Motor neuron (in vitro differentiated cells): ENCODE measurements at regions not wholly inside any gene's neighbourhood (a gene's known extent, or its start where the extent isn't known, plus 50 kb on each side); places are given as distances from the start of the nearest gene placed in this dataset.
"Not testable (repeated sequence)": the region's sequence is repeated elsewhere in the genome, so short reads cannot be mapped to it uniquely, and the experiment has no call there.

ENCODE experiments used
- ATAC-seq, 8 experiments: fragments of 200-7000 bp; cut with Tn5 transposase; replicated peaks in 6 of 8; 2 replicates each; pipeline ENCODE4 v1.8.0; 2021; ENCODE audit warnings: mild to moderate bottlenecking in 8 of 8, moderate library complexity in 8 of 8
- H3K27ac ChIP-seq, 2 donors: fragments of 250-450 bp; sonication (Bioruptor Pico); 2 replicates each; pipeline ENCODE4 v1.9.0; 2021; ENCODE audit warnings: antibody characterized with exemption in 2 of 2, mild to moderate bottlenecking in 2 of 2, moderate library complexity in 1 of 2
- H3K4me1 ChIP-seq, 2 donors: fragments of 250-450 bp; sonication (Bioruptor Pico); replicated peaks in 1 of 2; 2 replicates each; pipeline ENCODE4 v1.6.1; 2021; ENCODE audit warnings: antibody characterized with exemption in 2 of 2, mild to moderate bottlenecking in 2 of 2, moderate library complexity in 1 of 2
- H3K4me3 ChIP-seq, 5 donors: fragments of 250-450 bp; sonication (Bioruptor Pico); 2 replicates each; pipeline ENCODE4 v1.9.0; 2021; ENCODE audit warnings: antibody characterized with exemption in 5 of 5, mild to moderate bottlenecking in 5 of 5, moderate library complexity in 4 of 5
- WGBS, 10 experiments: fragments of 450-650 bp; shearing (Covaris generic); methylation state at CpG; one replicate each; pipeline ENCODE4 v1.0.0; 2022; 5-methylcytosine and 5-hydroxymethylcytosine counted together
- in situ Hi-C, 9 experiments: fragments of 400-800 bp; cut with MboI; loops; one replicate each; pipeline ENCODE4 v1.15.0; 2021; ENCODE audit warnings: low sequenced_read_pairs in 9 of 9, low pct_unique_long_range_greater_than_20kb in 2 of 9; ENCODE audit not compliant: unreplicated experiment in 9 of 9

DNA sequence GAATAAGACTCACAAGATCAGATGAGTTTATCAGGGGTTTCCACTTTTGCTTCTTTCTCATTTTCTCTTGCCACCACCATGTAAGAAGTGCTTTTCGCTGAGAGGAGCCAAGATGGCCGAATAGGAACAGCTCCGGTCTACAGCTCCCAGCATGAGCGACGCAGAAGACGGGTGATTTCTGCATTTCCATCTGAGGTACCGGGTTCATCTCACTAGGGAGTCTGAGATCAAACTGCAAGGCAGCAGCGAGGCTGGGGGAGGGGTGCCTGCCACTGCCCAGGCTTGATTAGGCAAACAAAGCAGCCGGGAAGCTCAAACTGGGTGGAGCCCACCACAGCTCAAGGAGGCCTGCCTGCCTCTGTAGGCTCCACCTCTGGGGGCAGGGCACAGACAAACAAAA is 285.1 kb downstream of the MATN1 start:
- in situ Hi-C loops, H3K27ac ChIP-seq, H3K4me1 ChIP-seq, H3K4me3 ChIP-seq: not testable (repeated sequence)
- peak in 2 of 8 experiments; percentile 35 to 61 for ATAC-seq
- WGBS, 10 experiments = 0 to 62% (median 53%) methylated on average over 1 to 6 of the region's 9 CpGs; no CpG with 5 or more reads in 7 of the 10 experiments

DNA sequence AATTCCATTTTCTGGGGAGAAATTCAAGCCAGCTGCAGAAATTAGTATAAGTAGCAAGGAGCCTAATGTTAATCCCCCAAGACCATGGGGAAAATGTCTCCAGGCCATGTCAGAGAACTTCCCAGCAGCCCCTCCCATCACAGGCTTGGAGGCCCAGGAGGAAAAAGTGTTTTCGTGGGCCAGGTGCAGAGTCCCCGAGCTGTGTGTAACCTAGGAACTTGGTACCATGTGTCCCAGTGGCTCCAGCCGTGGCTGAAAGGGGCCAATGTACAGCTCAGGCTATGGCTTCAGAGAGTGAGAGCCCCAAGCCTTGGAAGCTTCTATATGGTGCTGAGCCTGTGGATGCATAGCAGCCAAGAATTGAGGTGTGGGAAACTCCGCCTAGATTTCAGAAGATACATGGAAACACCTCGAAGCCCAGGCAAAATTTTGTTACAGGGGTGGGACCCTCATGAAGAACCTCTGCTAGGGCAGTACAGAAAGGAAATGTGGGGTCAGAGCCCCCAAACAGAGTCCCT is 286.3 kb downstream of the MATN1 start:
- no peak overlapping the region for H3K27ac ChIP-seq
- H3K4me1 ChIP-seq = no peaks in the 10 kb centered on the region
- WGBS, 10 experiments = 0 to 80% (median 73%) methylated on average over 1 to 5 of the region's 5 CpGs; no CpG with 5 or more reads in 4 of the 10 experiments
- ATAC-seq = no peak
- in situ Hi-C loops = no loop called here
- no peak overlapping the region for H3K4me3 ChIP-seq

DNA sequence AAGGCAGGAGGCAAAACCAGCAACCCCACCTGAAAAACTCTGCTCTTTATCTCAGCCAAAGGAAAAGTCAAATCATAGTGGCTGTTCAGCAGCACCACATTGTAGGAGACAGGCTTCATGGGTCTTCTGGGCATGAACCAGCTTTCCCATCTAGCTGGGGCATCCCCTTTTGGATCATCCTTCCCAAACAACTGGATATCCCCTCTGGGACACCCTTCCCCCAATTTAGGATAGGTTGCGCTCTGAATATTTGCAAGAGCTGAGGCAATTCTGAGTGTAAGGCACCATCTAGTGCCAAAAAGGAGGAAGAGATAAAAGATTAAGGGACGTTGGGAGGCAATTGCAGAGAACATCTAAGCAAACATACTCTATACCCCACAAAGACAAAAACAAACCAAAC is 295.8 kb downstream of the MATN1 start:
- 0 to 93% (median 67%) methylated on average over 1 to 2 of the region's 2 CpGs; no CpG with 5 or more reads in 1 of the 10 experiments for WGBS, 10 experiments
- Histone ChIP-seq H3K4me1 (no peaks in the 10 kb centered on the region), H3K4me3 (no peak overlapping the region), H3K27ac (no peak overlapping the region)
- in situ Hi-C loops = no loop called here
- no peak for ATAC-seq

DNA sequence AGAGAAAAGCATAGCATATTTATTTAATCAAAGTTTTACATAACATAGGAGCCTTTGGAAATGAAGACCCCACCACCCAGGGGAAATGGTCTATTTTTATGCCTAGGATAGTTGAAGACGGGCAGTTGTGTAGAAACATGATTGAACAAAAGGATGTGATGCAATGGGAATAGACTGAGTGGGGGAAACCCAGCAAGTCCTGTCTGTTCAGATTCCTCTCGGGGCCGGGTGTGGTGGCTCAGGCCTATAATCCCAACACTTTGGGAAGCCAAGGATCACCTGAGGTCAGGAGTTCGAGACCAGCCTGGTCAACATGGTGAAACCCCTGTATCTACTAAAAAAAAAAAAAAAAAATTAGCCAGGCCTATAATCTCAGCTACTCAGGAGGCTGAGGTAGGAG is 298.3 kb downstream of the MATN1 start:
- Histone ChIP-seq H3K4me1 (no peaks in the 10 kb centered on the region), H3K4me3 (no peak overlapping the region), H3K27ac (no peak overlapping the region)
- ATAC-seq = no peak
- WGBS, 10 experiments = 17 to 90% (median 71%) methylated on average over 2 to 4 of the region's 4 CpGs; no CpG with 5 or more reads in 2 of the 10 experiments
- in situ Hi-C loops = no loop called here

DNA sequence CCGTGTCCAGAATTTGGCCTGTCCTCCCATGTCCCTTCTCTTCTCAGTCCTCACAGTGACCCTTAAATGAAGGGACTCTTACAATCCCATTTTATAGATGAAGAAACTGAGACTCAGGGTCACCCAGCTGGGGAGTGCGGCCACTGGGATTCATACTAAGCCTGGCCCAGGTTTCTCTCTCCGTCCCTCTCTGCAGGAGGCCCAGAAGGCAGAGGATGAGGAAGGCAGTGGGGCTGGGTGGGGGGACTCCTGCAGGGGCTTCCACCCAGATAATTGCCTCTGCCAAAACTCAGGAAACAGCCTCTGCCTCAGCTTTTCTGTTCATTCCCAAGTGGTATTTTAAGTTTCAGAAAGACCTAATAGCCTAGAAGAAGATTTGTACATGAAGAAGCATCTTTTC is 299.8 kb downstream of the MATN1 start:
- H3K4me1 ChIP-seq = no peaks in the 10 kb centered on the region
- no peak for ATAC-seq
- in situ Hi-C loops = no loop called here
- H3K27ac ChIP-seq = no peak overlapping the region
- H3K4me3 ChIP-seq = no peak overlapping the region
- WGBS, 10 experiments = 0 to 89% (median 74%) methylated on average over 1 to 3 of the region's 3 CpGs; no CpG with 5 or more reads in 4 of the 10 experiments

DNA sequence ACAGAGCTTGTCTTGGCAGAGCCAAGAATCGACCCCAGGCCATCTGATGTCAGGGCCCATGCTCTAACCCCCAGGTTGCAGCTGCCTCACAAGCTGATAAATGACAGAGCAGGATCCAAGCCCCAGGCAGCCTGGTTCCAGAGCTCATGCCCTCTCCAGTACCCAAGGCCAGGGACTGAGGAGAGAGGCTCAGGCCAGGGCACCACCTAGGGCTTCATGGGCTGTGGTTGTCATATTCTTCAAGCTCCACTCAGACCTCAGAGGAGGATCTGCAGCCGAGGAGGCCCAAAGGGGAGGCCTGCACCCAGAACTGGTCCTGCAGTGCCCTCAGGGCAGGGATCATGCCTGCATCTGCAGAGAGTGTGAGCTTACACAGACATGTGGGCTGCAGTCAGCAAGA is 301.1 kb downstream of the MATN1 start:
- ATAC-seq = no peak
- in situ Hi-C loops = no loop called here
- WGBS, 10 experiments = 0 to 70% (median 51%) methylated on average over 1 to 2 of the region's 2 CpGs; no CpG with 5 or more reads in 4 of the 10 experiments
- Histone ChIP-seq H3K4me3 (no peak overlapping the region), H3K27ac (no peak overlapping the region), H3K4me1 (no peaks in the 10 kb centered on the region)

DNA sequence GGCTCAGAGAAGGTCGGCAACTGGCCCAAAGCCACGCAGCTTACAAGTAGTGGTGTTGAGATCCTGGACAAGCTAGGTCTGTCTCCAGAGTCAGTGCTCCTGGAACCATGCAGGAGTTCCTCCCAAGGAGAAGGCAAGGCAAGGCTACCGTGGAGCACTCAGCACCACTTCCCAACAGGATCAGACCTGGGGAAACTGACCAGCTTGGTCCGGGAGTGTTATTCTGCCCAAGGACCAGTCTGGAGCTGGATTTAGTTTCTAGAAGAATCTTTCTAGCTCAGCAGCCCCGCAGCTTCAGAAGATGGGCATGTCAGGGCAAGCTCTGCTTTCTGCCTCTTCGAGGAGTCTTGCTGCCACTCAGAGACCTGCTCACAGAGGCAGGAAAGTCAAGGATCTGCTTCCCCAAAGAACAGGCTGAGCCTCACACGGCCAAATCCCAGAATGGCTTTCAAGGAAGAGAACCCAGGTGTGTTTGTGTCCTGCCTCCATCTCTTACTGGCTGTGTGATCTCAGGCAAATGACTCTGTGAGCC is 302.8 kb downstream of the MATN1 start:
- in situ Hi-C loops = no loop called here
- no peak overlapping the region for H3K27ac ChIP-seq
- no peaks in the 10 kb centered on the region for H3K4me1 ChIP-seq
- no peak for ATAC-seq
- H3K4me3 ChIP-seq = no peak overlapping the region
- WGBS, 10 experiments = 20 to 93% (median 68%) methylated on average over 2 to 7 of the region's 7 CpGs; no CpG with 5 or more reads in 3 of the 10 experiments

DNA sequence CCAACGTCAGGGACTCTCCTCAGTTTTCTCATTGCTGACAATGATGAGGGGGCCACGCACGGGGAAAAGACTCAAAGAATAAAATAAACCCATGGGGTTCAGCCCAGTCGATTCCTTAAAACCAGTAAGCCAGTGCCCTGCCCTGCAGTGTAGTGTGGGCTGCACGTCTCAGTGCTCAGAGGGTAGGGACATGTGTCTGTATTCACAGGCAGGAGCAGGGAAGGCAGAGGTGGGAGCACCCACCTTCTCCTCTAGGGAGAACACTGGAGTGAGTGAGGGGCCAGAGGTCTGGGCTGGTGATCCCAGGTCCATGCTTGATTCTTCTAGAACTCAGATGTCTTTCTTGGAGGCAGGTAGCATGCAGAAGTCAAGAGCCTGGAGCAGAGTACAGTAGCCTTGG is 303.6 kb downstream of the MATN1 start:
- Histone ChIP-seq H3K4me1 (no peaks in the 10 kb centered on the region), H3K27ac (no peak overlapping the region), H3K4me3 (no peak overlapping the region)
- in situ Hi-C loops = no loop called here
- WGBS, 10 experiments = 0 to 100% (median 89%) methylated on average over 1 to 5 of the region's 5 CpGs; no CpG with 5 or more reads in 3 of the 10 experiments
- no peak for ATAC-seq

DNA sequence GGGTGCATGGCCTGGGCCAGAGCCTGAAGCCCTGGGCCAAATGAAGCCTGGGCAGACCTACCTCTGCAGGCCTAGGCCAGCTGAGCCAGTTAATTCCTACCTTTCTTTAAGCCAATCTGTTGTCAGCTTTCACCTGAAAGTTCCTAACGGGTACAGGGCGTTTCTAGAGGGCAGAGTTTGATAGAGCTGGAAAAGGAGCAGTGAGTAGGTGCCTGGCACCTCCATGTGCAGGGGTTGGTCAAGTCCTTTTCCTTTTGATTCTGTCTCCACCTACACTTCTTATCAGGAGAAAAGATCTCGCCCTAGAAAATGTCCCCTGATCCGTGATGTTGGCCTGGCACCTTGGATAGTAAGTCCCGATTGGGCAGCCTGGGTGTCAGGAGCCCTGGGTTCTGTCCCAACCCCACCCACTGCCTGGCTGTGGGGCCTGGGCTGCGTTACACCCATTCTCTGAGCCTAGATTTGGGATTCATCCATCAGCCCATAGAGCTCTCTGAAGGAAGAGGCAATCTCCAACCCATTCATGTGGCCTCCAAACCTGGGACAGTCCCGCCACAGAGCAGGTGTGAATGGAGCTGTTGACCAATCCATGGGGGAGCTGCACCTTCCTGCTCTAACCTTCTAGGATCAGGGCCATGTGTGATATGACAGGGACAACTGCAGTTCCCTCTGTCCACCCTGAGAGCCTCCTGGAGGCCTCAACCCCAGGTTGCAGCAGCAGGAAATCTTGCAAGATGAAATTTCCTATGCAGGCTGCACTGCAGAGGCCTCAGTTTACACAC is 304.3 kb downstream of the MATN1 start:
- in situ Hi-C loops = no loop called here
- Histone ChIP-seq H3K4me1 (no peaks in the 10 kb centered on the region), H3K4me3 (no peak overlapping the region), H3K27ac (no peak overlapping the region)
- WGBS, 10 experiments = 0 to 100% (median 63%) methylated on average over 1 to 5 of the region's 7 CpGs; no CpG with 5 or more reads in 4 of the 10 experiments
- ATAC-seq = no peak

DNA sequence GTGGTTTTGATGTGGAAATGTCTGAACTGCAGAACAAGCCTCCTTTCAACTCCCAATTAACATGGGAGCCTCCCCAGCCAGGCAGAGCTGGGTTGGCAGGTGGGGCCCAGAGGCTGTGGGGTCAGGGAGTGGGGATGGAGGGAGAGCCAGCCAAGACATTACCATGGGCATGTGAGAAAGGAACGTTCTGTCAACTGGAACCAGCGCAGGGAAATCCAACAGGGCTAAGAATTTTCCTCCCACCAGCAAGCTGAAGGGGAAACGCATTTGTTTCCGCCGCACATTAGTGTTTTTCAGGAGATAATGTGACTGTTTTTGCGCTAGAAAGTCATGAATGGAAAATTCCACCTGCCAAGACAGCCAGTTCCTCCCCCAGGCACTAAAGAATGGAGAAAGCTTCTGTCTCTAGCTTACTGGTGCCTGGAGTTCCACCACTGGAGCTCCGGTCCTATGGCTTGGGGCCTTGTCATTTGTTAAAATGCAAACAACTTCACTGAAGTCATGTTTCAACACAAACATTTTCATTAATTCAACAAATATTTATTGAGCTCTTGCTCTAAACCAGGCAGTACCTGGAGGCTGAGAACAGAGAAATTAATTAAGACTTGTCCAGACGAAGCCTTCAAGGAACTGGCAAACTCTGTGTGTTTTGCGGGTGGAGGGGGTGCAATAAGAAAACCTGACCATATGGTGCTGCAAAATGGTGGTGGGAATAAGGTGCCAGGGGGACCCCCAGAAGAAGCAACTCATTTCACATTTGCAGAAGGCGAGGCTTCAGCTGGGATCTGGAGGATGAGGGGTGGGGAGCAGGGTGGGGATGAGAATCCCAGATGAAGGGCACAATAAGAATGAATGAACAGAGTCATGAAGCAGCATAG is 305.1 kb downstream of the MATN1 start:
- Histone ChIP-seq H3K27ac (no peak overlapping the region), H3K4me3 (no peak overlapping the region), H3K4me1 (no peaks in the 10 kb centered on the region)
- 51 to 100% (median 74%) methylated on average over 1 to 8 of the region's 10 CpGs; no CpG with 5 or more reads in 1 of the 10 experiments for WGBS, 10 experiments
- in situ Hi-C loops = no loop called here
- ATAC-seq = peak in 2 of 8 experiments; percentile 23 to 31

DNA sequence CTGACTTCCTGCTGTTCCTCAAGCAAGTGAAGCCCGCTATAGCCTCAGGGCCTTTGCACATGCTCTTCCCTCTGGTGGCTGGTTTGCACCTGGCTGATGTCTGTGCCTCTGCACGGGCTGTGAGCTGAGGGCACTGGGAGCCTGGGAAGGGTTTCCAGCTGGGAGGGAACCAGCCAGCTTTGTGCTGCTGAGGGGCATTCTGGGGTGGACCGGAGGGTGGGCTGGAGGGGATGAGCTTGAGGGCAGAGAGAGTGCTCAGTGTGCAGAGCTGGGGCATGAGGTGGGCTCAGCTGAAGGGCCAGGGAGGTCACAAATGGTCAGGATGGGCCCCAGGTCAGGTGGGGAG is 305.7 kb downstream of the MATN1 start:
- in situ Hi-C loops = no loop called here
- 20 to 100% (median 64%) methylated on average over 1 to 3 of the region's 3 CpGs; no CpG with 5 or more reads in 7 of the 10 experiments for WGBS, 10 experiments

DNA sequence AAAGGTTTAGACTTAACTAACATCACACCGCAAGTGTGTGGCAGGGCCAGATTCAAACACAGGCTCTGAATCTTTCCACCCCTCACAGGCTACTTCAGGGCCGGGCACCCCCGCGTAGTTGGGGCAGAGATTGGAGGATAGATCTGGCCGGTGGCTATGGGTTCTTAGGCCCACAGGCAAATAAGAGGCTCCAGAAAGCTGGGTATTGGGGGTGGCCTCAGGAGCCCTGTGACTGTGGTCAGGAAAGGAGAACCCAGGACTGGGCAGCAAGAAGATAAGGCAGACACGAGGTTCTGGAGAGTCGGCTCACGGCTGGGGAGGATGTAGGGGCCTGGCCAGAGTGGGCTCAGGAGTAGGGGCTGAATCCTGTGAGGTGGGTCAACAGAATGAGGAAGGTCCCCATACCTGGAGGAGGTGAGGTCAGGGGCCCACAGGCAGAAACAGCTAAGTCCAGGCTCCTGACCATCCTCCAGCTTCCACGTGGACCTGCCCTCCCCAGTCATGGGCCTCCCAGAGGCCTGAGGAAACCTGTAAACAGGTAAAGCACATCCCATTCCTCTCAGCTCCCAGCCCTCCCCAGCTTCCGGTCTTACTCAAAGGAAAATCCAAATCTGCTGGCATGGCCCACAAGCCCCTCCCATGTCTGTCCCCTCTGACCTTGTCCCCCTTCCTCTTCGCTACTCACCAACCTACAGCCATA is 306.2 kb downstream of the MATN1 start:
- Histone ChIP-seq H3K4me1 (peaks cover 0 to 7% of the 10 kb centered on the region in 2 donors), H3K27ac (no peak overlapping the region), H3K4me3 (no peak overlapping the region)
- no peak for ATAC-seq
- in situ Hi-C loops = no loop called here
- 67 to 100% (median 91%) methylated on average over 1 to 9 of the region's 11 CpGs; no CpG with 5 or more reads in 2 of the 10 experiments for WGBS, 10 experiments

More for the DNA sequence above, 305.7 kb downstream of the MATN1 start:
- ATAC-seq = no peak
- peaks cover 0 to 2% of the 10 kb centered on the region in 2 donors for H3K4me1 ChIP-seq
- no peak overlapping the region for H3K27ac ChIP-seq
- H3K4me3 ChIP-seq = no peak overlapping the region
